ENCODE measurements at regions not wholly inside any gene's neighbourhood (a gene's known extent, or its start where the extent isn't known, plus 50 kb on each side); places are given as distances from the start of the nearest gene placed in this dataset.

DNA sequence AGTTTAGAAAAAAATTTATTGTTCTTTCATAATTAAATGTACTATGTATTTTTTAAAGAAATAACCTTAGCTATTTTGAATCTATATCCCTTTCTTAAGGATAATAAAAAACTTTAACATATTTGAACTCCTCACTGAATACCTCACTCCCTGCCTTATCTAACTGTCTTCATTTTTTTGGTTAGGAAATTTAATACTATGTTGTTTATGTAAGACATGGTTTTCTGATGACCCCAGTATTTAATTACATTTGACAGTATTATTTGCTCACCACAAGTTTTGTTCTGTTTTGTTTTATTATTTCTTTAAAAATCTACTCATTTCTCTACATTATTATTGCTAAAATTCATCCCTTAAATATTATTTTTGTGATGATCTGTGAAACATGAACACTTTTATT is 394.4 kb upstream of the ADGRB3 start:
- POLR2A ChIA-PET = no interaction called here
- TF ChIP-seq, protein P1, sequence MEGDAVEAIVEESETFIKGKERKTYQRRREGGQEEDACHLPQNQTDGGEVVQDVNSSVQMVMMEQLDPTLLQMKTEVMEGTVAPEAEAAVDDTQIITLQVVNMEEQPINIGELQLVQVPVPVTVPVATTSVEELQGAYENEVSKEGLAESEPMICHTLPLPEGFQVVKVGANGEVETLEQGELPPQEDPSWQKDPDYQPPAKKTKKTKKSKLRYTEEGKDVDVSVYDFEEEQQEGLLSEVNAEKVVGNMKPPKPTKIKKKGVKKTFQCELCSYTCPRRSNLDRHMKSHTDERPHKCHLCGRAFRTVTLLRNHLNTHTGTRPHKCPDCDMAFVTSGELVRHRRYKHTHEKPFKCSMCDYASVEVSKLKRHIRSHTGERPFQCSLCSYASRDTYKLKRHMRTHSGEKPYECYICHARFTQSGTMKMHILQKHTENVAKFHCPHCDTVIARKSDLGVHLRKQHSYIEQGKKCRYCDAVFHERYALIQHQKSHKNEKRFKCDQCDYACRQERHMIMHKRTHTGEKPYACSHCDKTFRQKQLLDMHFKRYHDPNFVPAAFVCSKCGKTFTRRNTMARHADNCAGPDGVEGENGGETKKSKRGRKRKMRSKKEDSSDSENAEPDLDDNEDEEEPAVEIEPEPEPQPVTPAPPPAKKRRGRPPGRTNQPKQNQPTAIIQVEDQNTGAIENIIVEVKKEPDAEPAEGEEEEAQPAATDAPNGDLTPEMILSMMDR (IDR thresholded peaks at IDR 0.05; ENCODE audit: insufficient read depth, low read length, missing control alignments) = no peak
- H3K4me3 ChIP-seq (ENCODE audit: low read depth, low read length) = no peak overlapping the region
- no peak for DNase-seq (ENCODE audit: low read depth, low spot score)
- CTCF ChIA-PET = no interaction called here

GRCh38 chr6:68239034-68239433 is 396.0 kb upstream of the ADGRB3 start:
- ChIA-PET CTCF (no interaction called here), POLR2A (no interaction called here)
- no peak overlapping the region for H3K4me3 ChIP-seq (ENCODE audit: low read depth, low read length)
- TF ChIP-seq, protein P1 (IDR thresholded peaks at IDR 0.05; ENCODE audit: insufficient read depth, low read length, missing control alignments) = no peak
- DNase-seq (ENCODE audit: low read depth, low spot score) = no peak

GRCh38 chr6:68238097-68238601 is 396.9 kb upstream of the ADGRB3 start:
- no peak for DNase-seq (ENCODE audit: low read depth, low spot score)
- CTCF ChIA-PET = no interaction called here
- TF ChIP-seq, protein P1 (IDR thresholded peaks at IDR 0.05; ENCODE audit: insufficient read depth, low read length, missing control alignments) = no peak
- no peak overlapping the region for H3K4me3 ChIP-seq (ENCODE audit: low read depth, low read length)
- POLR2A ChIA-PET = no interaction called here

DNA sequence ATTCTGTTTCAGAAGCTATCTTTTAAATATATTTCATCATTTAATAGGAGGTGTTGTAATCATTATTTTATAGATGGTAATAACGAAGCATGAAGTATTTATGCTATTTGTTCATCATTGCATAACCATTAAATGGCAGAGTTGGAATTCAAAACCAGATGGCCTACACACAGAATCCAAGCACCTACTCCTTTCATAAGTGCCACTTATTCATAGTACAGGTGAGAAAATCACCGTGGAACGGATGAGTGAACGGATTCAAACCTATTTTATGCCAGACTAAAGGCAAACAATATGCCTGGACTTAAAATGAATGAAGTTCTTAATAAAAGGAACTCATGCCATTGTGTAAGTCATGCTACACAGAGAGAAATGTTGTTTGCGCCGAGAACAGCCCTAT is 397.9 kb upstream of the ADGRB3 start:
- ChIA-PET POLR2A (no interaction called here), CTCF (no interaction called here)
- no peak for DNase-seq (ENCODE audit: low read depth, low spot score)
- no peak overlapping the region for H3K4me3 ChIP-seq (ENCODE audit: low read depth, low read length)
- TF ChIP-seq, protein P1 (IDR thresholded peaks at IDR 0.05; ENCODE audit: insufficient read depth, low read length, missing control alignments) = no peak

DNA sequence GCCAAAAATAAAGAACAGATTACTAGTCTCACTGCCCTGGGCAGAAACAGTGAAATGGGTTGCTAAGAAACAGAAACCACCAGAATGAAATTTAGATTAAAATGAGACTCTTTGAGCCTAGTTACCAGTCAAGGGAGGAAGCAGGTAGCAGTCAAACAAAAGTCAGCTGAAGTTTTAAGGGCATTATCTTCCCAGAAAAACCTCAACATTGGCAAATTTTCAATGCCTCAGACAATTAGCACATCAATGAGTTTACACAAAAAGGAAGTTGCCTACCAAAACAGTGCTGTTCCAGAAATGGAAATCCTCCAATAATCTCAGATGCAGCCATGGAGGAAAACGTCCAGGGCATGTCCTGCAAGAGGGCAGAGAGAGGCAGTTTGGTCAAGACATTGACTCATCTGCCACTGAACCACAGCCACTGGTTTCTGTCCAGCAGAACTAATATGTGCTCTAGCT is 399.7 kb upstream of the ADGRB3 start:
- ChIA-PET CTCF (no interaction called here), POLR2A (no interaction called here)
- TF ChIP-seq, protein P1 (IDR thresholded peaks at IDR 0.05; ENCODE audit: insufficient read depth, low read length, missing control alignments) = no peak
- DNase-seq (ENCODE audit: low read depth, low spot score) = no peak
- H3K4me3 ChIP-seq (ENCODE audit: low read depth, low read length) = no peak overlapping the region

- no peak overlapping the region for H3K4me3 ChIP-seq (ENCODE audit: low read depth, low read length)
- ChIA-PET POLR2A (no interaction called here), CTCF (no interaction called here)
- DNase-seq (ENCODE audit: low read depth, low spot score) = no peak
- TF ChIP-seq, protein P1 (IDR thresholded peaks at IDR 0.05; ENCODE audit: insufficient read depth, low read length, missing control alignments) = no peak
Observed at GRCh38 chr6:68233623-68234022, 401.5 kb upstream of the ADGRB3 start.

Data from AG04449 (cell line).